Epithelial cell of proximal tubule (primary cell): ENCODE measurements at regions not wholly inside any gene's neighbourhood (a gene's known extent, or its start where the extent isn't known, plus 50 kb on each side); places are given as distances from the start of the nearest gene placed in this dataset.

ENCODE experiments used
- DNase-seq: peaks from one replicate; pipeline ENCODE4 v3.0.0-alpha.2; 2011; ENCODE audit warnings: low read depth
- H3K4me3 ChIP-seq: 2 replicates; pipeline ENCODE4 v1.5.1; 2011; ENCODE audit warnings: low read depth, mild to moderate bottlenecking, low read length
- CTCF ChIP-seq: conservative IDR thresholded peaks from 2 replicates; pipeline ENCODE4 v1.5.1; 2012; ENCODE audit warnings: low read depth, mild to moderate bottlenecking, low read length

- no peak for TF ChIP-seq CTCF
- DNase-seq: no peak
- no peak overlapping the region for H3K4me3 ChIP-seq
These were observed 381.0 kb upstream of the ARID1B start for GRCh38 chr6:156396068-156396771.

- no peak for DNase-seq
- H3K4me3 ChIP-seq: no peak overlapping the region
- no peak for TF ChIP-seq CTCF
These were observed 381.9 kb upstream of the ARID1B start for GRCh38 chr6:156395276-156395675.

GRCh38 chr6:156392648-156393047, 384.5 kb upstream of the ARID1B start:
- TF ChIP-seq CTCF: no peak
- H3K4me3 ChIP-seq: no peak overlapping the region
- no peak for DNase-seq

- H3K4me3 ChIP-seq: no peak overlapping the region
- TF ChIP-seq CTCF: no peak
- DNase-seq: no peak
These were observed 385.2 kb upstream of the ARID1B start for GRCh38 chr6:156391977-156392376.

GRCh38 chr6:156391061-156391672, 386.0 kb upstream of the ARID1B start:
- TF ChIP-seq CTCF: no peak
- H3K4me3 ChIP-seq: no peak overlapping the region
- no peak for DNase-seq

GRCh38 chr6:156390621-156391020, 386.6 kb upstream of the ARID1B start:
- TF ChIP-seq CTCF: no peak
- DNase-seq: no peak
- no peak overlapping the region for H3K4me3 ChIP-seq

GRCh38 chr6:156389296-156389695, 387.9 kb upstream of the ARID1B start:
- no peak overlapping the region for H3K4me3 ChIP-seq
- DNase-seq: no peak
- TF ChIP-seq CTCF: no peak
